HG03066 (cell line): ENCODE measurements at regions not wholly inside any gene's neighbourhood (a gene's known extent, or its start where the extent isn't known, plus 50 kb on each side); places are given as distances from the start of the nearest gene placed in this dataset.

Source experiments
- ATAC-seq: cut with Tn5 transposase; IDR thresholded peaks from one replicate; pipeline ENCODE4 v1.9.1; 2021; ENCODE audit warnings: low read depth; ENCODE audit not compliant: unreplicated experiment

DNA sequence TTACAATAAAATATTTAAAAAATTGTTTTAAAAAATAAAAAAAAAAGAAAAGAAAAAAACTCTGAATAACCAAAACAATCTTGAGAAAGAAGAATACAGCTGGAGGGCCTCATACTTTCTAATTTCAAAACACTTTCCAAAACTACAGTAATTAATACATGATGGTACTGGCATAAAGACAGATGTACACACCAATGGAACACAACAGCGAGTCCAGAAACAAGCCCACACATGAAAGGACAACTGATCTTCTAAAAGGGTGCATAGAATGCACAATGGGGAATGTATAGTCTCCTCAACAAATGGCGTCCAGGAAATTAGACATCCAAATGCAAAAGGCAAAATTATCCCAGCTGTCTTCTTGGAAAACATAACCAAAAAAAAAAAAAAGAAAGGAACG, 99.6 kb downstream of the LURAP1L start:
- no peak for ATAC-seq

GRCh38 chr9:12875191-12875590, 100.4 kb downstream of the LURAP1L start:
- no peak for ATAC-seq

GRCh38 chr9:12876872-12877271, 102.1 kb downstream of the LURAP1L start:
- ATAC-seq = no peak

GRCh38 chr9:12878351-12878978, 103.6 kb downstream of the LURAP1L start:
- no peak for ATAC-seq

DNA sequence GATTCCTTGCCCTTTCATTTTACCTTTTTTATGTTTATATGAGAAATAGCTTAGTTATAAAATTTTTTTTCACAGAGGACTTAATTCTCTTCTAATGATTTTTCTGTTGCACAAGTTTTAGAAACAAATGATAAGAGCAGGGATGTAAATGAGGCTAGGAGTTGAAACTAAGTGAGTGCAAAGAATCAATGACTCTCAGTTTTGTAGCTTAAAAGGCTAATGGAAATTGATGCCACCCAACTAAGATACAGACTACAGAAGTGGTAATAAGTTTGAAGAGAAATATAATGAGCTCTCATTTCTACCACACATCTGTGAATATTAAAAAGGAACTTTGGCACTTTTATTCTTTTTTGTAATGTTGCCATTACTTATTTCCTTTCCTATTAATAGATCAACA, 105.1 kb downstream of the LURAP1L start:
- ATAC-seq = no peak

- no peak for ATAC-seq
These were observed 105.7 kb downstream of the LURAP1L start for GRCh38 chr9:12880406-12881015.

- ATAC-seq = no peak
These were observed 107.6 kb downstream of the LURAP1L start for GRCh38 chr9:12882430-12882829.

- ATAC-seq = no peak
These were observed 110.0 kb downstream of the LURAP1L start for GRCh38 chr9:12884736-12885395.

- no peak for ATAC-seq
These were observed 114.7 kb downstream of the LURAP1L start for GRCh38 chr9:12889402-12890106.

DNA sequence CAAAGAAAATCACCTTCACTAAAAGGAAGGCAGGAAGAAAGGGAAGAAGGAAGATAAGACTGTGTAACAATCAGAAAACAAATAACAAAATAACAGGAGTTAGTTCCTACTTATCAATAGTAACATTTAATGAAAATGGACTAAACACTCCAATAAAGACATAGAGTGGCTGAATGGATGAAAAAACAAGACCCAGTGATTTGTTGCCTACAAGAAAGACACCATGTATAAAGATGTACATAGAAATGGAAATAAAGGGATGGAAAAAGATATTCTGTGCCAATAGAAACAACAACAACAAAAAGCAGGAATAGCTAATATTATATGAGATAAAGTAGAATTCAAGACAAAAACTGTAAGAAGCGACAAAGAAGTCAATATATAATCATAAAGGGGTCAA, 116.8 kb downstream of the LURAP1L start:
- ATAC-seq = no peak

- no peak for ATAC-seq
These were observed 128.5 kb downstream of the LURAP1L start for GRCh38 chr9:12903316-12903715.

DNA sequence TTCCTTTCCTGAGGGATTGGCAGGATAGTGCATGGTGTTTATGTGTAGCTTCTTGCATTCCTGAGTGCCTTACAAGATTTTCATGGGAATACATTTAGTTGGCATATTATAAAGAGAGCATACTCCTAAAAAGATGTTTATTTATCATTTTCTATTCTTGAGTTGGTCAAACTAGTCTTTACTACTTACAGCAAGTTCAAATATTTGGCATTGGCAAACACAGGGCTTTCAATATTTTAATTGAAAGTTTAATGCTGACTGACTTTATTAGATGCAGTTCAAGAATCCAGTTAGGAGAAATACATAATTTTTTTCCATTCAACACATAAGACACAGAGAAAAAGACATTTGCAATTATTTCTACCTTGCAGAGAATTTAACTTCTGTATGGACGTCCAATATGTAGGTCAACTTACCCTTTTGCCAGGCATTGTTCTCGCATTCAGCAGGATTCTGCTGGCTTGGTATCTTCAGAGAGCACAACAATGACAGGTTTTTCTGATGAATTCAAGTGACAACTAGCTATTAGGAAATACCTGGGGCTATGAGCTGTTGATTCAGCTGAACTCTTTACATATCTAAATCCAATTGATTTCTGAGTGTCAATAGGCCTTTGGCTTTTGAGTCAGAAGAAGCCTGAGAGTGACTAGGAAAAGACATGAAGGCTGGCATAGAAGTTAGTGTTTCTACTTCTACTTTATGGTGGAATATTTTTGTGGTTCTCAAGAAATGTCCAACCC, 129.6 kb downstream of the LURAP1L start:
- no peak for ATAC-seq

- no peak for ATAC-seq
These were observed 131.8 kb downstream of the LURAP1L start for GRCh38 chr9:12906646-12907045.

DNA sequence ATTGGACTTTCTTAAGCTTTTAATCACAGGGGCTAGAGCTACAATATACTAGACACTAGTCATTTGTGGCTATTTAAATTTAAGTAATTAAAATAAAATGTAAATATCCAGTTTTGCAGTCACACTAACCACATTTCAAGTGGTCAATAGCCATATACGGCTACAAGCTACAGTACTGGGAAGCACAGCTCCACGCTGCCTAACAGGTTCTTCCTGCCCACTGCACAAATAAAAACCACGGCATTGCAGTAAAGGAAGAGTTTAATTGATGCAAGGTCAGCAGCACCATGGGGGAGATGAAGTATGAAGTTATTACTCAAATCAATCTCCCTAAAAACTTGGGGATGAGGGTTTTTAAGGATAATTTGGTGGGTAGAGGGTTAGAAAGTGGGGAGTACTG, 134.1 kb downstream of the LURAP1L start:
- no peak for ATAC-seq

- no peak for ATAC-seq
These were observed 140.6 kb downstream of the LURAP1L start for GRCh38 chr9:12915366-12915954.

DNA sequence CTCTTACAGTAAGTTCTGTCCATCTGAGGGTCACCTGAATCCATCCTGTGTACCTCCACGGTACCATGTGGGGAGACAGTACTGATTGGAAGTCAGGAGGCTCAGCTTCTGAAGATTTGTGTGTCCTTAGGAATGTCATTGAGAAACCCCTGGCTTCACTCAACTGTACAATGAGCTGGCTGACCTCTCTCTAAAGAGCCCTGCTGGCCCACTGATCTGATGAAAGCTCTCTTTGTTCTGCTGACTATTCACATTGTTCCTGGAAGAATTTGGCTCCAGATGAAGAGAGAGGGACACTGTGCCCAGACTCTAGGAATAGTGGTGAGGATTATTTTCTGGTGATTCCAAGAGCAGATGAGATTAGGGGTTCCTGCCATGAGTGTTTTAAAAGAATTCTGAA, 141.2 kb downstream of the LURAP1L start:
- no peak for ATAC-seq

- ATAC-seq = no peak
These were observed 145.6 kb downstream of the LURAP1L start for GRCh38 chr9:12920437-12920836.

DNA sequence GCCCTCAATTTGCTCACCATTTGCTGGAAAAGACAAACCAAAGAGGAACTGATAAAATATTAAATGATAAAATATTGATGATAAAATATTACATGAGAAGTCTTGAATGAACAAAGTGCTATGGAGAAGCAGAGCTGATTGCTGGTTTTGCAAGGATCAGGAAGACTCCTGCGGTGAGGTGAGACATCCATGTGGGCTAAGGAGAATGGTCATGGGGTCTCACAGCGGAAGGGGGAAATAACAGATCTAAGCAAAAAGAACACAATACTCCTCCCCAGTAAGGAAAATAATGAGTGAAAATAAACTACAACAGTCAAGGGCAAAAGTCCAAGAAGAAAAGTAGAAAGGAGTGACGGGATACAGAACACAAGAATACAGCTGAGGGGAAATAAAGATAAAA, 146.8 kb downstream of the LURAP1L start:
- ATAC-seq = no peak

- ATAC-seq = no peak
These were observed 147.5 kb downstream of the LURAP1L start for GRCh38 chr9:12922224-12922866.

DNA sequence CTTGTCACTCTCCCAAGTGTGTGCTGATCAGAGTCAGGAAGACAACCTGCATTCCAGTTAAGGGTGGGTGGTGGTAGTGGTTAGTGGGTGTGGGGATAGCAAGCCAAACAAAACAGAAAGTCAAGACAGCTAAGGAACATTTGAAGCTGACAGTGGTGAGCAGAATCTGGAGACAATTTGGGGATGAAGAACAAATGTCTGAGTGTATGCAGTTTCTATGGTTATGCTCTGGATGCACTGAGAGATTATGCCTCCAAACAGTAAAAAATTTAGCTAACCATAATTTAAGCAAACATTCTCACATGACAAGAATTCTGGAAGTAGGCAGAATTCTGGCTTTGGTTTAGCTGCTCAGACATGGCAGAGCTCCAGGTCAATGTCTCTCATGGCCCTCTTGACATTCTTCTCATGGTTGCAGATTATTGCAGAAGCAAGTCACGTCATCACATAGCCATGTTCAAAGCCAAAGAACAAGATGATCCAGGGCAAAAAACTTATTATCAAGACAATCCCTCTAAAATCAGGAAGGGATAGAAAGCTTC, 148.7 kb downstream of the LURAP1L start:
- ATAC-seq = no peak
